GM18907 (cell line): ENCODE measurements at regions not wholly inside any gene's neighbourhood (a gene's known extent, or its start where the extent isn't known, plus 50 kb on each side); places are given as distances from the start of the nearest gene placed in this dataset.

ENCODE experiments used
- ATAC-seq: cut with Tn5 transposase; IDR thresholded peaks from one replicate; pipeline ENCODE4 v1.9.1; 2021; ENCODE audit warnings: mild to moderate bottlenecking, moderate library complexity; ENCODE audit not compliant: unreplicated experiment

DNA sequence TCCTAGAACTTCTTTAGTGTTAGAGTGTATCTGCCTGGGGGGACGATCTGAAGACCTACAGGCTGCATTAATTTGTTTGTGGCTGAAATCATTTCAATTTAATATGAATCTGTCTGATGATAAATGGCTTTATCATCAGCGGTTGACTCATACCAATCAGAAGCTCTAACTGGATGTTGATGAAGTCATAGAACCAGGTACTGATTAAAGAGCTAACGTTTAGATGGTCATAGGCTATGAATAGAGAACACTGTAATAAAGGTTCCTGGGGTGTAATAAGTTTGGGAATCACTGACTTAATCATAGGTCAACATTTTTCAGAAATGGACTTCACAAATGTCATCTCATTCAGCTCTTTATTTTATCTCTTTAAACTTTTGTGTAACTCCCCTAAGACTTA, 329.9 kb downstream of the MSX2 start:
- no peak for ATAC-seq

DNA sequence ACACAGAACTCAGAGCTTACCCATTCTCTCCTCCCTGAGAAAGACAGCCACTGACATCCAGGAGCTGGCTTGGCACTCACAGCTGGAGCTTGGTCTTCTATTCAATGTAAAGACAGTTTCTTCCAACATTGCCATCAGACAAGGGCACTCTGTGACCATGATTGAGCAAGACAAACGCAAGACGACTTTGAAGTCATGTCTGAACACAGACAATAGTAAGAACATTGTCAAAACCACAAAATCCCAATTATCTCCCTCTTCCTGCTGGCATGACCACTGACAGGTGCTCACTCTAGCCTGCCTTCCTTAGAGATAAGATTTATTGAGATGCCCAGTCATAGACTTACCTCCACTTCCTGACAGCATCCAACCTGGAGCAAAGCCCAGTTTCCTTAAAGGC, 328.0 kb downstream of the MSX2 start:
- ATAC-seq, result no peak

DNA sequence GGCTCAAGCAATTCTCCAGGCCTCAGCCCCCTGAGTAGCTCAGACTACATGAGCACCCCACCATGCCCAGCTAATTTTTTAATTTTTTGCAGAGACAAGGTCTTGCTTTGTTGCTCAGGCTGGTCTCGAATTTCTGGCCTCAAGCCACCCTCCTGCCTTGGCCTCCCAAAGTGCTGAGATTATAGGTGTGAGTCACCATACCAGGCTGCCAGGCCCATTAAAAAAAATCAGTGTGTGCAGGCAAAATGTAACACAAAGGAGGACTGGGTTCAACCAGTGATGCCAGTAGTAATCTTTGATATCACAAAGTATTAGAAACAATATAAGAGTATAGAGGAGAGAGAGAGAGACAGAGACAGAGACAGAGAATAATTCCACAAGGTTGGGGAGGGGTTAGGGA, 322.7 kb downstream of the MSX2 start:
- no peak for ATAC-seq

DNA sequence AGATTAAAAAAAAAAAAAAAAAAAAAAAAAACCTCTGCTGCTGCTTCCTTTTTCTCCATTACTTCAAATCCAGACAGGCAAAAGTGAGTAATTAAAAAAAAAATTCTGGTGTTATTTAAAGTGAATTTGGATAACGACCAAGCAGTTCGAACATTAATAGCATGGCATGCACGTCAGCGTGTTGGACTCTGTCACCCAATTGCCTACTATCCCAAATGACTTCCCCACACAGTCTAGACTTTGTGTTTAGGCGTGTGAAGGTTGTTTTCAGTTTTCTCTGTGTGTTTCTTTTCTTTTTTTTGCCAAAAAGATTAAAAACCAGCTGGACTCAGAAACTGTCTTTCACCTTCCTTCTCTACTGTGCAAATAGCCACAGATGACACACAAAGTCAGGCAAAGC, 321.4 kb downstream of the MSX2 start:
- ATAC-seq, result no peak

DNA sequence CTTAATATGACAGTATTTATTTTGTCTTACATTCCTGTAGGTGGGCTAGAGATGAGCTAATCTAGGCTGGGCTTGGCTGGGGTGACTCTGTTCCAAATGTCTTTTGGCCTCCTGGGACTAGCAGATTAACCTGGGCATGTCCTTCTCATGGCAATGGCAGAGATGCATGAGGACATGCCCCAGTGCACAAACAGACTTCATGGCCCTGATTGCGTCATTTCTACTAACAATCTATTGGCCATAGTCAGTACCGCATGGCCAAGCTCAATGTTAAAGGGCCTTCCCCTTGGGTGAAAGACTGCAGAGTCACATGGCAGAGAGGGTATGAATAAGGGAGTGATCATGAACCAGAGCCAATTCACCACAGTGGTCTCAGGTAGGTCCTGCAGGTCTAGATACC, 313.4 kb downstream of the MSX2 start:
- ATAC-seq, result no peak

DNA sequence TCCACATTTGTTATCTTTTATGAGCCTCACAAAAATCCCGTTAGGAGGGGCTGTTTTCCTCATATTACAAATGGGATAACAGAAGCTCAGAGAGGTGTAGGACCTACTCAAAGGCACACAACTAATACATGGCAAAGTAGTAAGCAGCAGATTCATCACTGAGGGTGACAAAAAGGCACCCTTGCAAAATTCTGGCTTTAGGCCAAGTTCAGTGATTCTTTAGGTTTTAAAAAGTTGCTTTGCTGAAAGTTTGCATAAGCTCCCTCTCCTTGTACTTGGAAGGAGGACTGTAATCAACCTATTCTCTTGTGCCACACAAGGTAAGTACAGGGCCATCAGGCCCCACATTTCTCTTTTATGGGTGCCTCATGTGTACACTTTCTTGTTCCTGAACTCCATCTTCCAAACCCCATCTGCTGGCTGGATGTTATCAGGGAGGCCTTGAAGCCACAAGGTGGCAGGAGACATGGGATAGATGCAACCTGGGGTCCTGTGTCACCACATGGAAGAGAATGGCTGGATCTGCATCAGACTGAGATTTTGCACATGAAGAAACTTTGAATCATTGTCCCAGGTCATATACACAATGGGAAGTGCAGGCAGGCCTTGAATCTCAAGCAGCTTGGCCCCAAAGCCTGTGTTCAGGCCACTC, 311.6 kb downstream of the MSX2 start:
- no peak for ATAC-seq

DNA sequence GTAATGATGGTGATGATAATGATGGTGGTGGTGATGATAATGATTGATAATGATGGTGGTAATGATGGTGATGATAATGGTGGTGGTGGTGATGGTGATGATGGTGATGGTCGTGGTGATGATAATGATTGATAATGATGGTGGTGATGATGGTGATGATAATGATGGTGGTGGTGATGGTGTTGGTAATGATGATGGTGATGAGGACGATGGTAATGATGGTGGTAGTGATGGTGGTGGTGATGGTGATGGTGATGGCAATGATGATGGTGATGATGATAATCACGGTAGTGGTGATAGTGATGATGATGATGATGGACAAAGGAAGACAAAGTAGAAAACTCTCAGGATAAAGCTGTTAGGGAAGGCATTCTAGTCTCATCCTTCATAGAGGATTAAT, 310.5 kb downstream of the MSX2 start:
- ATAC-seq, result no peak

DNA sequence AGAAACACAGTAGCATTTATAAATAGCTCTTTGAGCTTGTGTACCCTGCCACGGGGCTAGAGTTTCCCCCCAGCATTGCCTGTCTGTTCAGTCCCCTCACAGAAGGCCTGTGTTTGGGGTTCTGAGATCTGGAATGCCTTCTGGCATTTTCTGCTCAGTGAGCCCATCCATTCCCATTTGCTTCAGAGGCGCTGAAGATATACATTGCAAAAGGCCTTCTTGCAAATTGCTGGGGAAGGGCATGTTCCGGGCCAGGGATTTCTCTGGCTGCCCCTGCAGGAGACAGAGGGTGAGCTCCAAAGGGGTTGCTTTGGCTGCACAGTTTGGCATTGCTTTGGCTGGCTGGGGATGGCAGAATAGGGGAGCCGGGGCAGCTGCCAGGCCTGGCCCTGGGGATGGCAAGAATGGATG, 308.4 kb downstream of the MSX2 start:
- no peak for ATAC-seq

DNA sequence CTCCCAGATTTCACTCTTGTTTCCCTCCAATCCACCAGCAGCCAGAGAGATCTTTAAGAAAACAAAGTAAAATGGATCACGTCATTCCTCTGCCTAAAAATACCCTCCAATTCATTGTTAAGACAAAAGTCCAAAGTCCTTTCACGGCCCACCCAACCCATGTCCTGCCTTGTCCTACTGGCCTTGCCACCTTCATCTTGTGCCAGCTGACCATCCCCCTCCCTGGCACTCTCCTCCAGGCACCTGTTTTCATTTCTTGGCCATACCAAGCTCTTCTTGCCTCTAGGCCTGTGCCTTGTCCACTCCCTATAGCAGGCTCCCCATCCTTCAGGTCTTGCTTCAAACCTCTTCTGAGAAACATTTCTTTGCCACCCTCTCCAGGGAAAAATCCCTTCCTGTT, 307.6 kb downstream of the MSX2 start:
- no peak for ATAC-seq

DNA sequence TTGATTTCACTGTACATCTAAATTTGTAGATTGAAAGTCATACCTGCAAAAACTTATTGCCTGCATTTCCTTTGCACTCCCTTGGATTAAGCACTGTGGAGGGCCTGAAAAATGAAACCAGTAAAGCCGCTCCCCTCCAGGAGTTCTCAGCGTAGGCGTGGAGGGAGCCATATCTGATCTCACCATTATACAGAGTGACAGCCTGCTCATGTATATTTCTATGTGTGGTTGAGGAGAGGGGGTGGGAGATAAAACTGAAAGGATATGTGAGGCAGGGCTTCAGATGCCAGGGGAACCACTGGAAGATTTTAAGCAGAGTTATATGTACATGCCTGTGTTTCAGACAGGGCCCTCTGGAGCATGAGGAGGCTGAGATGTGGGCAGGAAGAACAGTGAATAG, 303.0 kb downstream of the MSX2 start:
- no peak for ATAC-seq

DNA sequence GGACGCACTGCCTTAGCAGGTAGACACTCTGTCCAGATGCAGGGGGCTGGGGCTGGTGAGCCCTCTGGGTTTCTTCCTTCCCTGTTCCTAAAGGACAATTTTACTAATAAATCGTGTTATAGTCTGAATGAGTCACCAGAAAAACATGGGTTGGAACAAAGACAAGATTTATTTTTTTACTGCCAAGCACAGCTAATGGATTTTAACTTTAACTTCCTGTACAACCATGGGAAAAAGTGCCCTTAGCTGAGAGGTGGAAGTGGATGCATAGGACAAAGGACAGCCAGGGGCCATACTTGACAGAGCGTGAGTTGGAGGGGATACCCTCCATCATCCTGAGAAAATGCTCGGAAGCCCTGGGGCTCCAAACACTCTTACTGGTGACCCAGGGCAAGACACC, 300.7 kb downstream of the MSX2 start:
- no peak for ATAC-seq

DNA sequence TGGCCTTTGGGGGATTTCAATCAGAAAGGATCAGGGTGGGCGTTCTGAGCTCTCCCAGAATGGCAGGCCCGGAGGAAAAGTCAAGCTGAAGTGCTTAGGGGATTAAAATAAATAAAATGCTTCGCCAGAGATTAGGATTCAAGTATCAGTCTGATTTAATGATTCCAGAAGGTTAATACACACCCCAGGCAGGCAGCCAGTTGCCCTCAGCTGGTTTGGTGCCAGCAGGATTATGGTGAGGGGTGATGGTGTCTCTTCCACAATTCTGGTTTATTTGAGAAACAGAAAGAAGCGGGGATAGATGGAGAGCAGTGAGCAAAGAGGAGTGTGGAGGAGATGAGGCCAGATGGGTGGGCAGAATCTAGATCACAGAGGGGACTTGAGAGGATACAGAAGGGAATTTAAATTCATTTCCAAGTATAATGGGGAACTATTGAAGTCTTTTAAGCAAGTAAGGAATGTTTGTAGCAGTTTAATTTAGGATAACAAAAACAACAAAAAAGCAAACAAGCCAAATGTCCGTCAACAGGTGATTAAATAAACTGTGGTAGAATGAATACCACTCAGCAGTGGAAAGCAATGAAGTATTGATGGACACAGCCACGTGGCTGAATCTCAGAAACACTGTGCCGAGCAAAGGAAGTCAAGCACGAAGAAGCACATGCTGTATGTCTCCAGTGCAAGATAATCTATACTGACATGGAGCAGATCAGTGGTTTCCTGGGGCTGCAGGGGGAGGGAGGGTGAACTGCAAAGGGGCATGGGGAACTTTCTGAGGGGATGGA, 297.7 kb downstream of the MSX2 start:
- ATAC-seq, result no peak

DNA sequence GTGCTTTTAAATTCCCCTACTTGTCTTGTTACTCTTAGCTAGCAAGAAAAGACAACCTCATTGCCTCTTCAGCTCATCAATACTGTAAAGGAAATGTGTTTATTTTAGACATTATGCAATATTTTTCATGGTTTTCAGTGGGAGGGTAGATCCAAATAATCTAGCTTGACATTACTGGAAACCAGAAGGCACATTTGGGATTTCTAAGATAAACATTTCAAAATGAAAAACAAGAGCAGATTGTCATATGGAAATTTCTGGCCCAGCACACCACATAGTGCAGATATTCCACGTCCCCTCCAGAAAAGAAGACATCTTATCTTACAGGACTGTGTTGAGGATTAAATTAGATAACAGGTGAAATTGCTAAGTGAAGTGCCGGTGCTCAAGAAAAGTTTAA, 296.9 kb downstream of the MSX2 start:
- ATAC-seq, result no peak

DNA sequence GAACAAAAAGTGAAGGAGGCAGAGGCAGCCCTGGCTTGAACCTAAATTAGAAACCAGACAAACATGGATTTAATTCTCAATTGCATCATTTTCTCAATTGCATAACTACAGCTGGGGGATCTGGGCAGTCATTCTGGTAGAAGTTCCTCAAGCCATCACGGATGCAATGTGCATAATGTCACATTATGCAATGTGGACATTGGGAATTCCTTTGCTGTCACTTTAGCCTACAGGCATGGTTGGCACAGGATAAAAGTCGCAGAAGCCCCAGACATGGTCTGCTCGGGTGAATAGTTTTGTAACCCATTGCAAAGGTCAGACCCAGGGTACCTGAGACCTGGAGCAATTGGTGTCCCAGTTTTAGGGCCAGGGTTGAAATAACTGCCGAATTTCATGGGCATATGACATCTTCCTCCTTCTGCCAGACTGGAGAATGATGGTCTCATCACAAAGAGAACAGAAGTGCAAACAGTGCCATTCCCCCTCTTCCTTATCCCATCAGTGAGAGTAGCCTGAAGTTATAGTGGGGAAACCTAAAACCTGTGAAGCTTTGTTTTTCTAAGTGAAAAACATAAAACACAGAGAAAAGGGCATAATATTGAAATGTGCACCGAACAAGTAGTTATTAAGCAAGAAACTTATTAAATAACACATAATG, 290.8 kb downstream of the MSX2 start:
- no peak for ATAC-seq

DNA sequence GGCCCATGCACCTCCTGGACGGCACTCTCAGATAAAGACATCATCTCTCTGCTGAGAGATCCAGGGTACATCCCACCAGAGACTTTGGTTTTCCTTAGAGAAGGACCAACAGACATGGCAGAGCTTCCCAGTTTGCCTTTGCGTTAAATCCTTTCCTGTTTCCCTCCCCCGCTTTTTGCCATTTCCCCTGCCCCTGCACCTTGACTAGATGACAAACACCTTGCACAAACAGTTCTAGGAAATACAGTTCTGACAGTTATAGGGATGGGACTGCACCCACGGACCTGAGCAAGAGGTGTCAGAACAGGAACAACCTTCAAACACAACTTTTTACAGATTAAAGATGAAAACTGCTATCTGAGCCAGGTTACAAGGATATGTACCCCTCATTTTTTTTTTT, 288.9 kb downstream of the MSX2 start:
- ATAC-seq, result no peak

DNA sequence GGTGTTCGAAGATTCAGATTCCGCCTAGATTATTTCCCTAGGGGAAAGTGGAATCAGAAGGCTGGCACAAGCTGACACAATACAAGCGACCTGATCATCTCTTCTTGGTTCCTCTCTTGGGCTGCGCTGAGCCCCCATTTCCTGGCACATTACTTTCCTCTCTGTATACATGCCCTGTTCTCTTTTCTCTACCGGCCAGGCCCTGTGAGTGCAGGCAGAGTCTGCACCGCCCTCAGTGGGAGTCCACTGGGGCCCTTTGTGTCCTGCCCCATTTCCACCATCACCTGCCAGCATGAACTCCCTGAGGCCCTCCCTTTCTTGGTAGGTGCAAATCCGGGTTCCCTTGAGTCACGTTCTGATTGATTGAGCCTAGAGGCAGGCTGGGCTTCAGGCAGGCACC, 287.9 kb downstream of the MSX2 start:
- ATAC-seq, result no peak

DNA sequence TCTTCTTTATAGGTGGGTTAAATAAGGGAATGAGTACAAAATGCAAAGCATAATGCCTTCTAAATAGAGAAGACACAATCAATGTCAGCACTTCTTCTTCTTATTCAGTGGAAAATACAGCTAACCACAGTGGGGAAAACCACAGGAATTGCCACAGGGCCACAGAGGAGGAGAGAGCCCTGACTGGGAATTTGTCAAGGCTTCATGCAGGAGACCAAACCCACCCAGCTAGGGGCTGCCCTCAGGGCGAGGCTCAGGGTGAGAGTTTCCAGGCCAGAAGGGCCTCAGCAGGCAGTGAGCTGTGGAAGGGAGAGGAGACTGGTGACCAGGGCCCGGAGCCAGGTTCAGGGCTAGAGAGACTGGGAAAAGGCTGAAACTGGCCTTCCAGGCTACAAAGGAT, 279.1 kb downstream of the MSX2 start:
- no peak for ATAC-seq

DNA sequence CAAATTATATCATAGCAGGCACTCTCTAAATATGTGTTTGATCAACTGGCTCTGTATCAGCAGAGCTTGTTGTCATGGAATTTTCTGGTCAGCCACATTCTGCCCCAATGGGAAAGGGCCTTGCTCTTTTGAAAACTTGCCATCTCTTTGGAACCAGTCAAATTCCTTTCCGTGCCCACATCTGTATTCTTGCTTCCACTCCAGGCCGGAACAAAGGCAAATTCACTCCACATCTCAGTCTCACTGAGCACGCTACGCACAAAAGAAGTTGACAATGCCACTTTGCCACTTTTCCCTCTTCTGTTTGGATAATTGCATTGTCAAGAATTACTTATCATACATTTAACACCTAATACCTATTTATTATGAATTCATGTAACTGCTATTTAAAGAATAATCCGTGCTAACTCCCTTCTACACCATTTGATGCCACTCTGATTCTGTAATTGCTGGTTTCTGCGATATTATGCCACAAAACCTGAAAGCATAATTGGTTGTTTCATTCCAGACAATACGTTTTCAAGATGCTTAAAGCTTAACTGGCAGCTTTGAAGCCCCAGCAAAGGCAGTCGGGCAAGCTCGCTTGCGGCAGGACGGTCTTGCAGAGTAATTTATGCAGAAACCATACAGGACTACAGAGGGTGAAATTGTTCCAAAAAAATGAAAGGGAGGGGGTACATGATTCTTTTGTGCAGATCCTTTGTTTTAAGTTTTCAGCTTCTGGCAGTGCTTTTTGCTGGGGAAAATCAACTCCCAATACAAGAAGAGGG, 277.7 kb downstream of the MSX2 start:
- ATAC-seq, result no peak

DNA sequence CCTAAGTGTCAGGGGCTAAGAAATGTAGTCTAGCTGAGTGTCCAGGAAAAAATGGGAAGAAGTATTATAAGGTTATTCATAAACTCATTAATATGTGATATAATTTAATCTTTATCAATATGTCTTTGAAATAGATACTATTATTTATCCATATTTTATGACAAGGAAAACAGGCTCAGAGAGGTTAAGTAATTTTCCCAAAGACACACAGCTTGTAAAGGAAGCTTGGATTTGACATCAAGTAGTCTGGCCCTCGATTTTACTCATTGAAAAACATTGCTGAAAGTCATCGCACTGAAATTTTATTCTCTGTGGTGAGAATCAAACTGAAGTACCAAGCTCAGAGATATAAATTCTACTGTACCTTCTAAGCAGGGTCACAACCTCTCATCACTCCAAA, 276.9 kb downstream of the MSX2 start:
- no peak for ATAC-seq

DNA sequence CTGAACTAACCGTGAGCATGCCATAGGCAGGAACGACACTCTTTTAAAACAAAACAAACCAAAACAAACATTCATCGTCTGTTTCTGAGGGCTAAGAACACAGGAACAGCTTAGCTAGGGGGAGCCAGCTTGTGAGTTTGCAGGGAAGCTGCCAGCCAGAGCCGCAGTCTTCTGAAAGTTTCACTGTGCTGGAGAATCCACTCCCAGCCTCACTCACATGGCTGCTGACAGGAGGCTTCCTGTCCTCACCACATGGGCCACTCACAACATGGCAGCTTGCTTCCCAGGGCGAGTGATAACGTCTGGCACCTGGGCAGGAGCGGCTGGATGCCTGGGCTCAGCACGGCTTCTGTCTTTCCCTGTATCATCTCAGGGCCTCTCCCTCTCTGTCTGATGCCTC, 275.2 kb downstream of the MSX2 start:
- ATAC-seq, result no peak

DNA sequence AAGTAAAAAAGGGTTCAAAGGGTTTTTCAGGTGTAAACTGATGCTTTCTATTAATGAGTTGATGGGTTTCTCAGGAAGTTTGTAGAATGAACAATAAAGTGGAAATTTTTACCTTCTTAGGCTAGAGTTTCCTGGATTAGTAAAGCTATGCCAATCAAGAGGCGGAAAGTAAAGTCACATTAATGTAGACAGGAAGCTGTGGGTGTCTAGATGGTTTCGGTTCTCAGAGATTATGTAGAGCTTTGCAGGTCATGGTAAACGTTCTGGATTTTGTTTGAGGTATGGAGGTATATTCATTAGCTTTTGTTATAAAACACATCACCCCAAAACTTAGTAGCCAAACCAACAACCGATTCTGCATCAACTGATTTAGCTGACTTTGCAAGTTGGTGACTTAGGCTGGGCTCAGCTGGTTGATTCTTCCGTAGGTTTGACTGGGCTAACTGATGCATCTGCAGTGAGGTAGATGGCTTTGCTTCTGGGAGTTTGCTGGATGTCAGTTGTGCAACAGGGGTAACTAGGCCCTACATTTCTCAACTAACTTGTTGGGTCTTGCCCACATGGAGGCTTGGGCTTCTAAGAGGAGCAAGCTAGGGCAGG, 273.8 kb downstream of the MSX2 start:
- no peak for ATAC-seq
